Thyroid gland (tissue), 4 donors: ENCODE measurements at regions not wholly inside any gene's neighbourhood (a gene's known extent, or its start where the extent isn't known, plus 50 kb on each side); places are given as distances from the start of the nearest gene placed in this dataset.

Experiments used
- DNase-seq, 2 donors: peaks; one replicate each; pipeline ENCODE4 v3.0.0-alpha.2; 2019
- H3K27ac ChIP-seq, 3 donors: fragments of 200-600 bp; sonication (generic); 1 replicate in 2 of 3; 2 replicates in 1 of 3; pipeline ENCODE4 v1.5.1; 2016 to 2019; ENCODE audit warnings: mild to moderate bottlenecking in 1 of 3, moderate library complexity in 1 of 3
- H3K27me3 ChIP-seq: fragments of 200-600 bp; sonication (generic); one replicate; pipeline ENCODE4 v1.5.1; 2019
- H3K36me3 ChIP-seq, 2 donors: fragments of 200-600 bp; sonication (generic); one replicate each; pipeline ENCODE4 v1.5.1; 2016 to 2019
- H3K4me1 ChIP-seq, 2 donors: fragments of 200-600 bp; sonication (generic); one replicate each; pipeline ENCODE4 v1.5.1; 2017 to 2019
- H3K4me3 ChIP-seq, 3 donors: fragments of 200-600 bp; sonication (generic); replicated peaks in 1 of 3; 1 replicate in 2 of 3; 2 replicates in 1 of 3; pipeline ENCODE4 v1.5.1; 2016; ENCODE audit warnings: mild to moderate bottlenecking in 1 of 3
- H3K9me3 ChIP-seq: fragments of 200-600 bp; sonication (generic); one replicate; pipeline ENCODE4 v1.5.1; 2017
- POLR2A ChIP-seq, 2 donors: fragments of 450-650 bp; IDR thresholded peaks; one replicate each; pipeline ENCODE4 v1.6.1; 2017; ENCODE audit warnings: antibody characterized with exemption in 2 of 2, mild to moderate bottlenecking in 2 of 2, moderate library complexity in 1 of 2
- WGBS, 2 donors: methylation state at CpG; one replicate each; pipeline ENCODE4 v1.1.5; 2017; 5-methylcytosine and 5-hydroxymethylcytosine counted together
- intact Hi-C: fragments of 100-400 bp; cut with DNase I; formaldehyde crosslinking; loops from one replicate; pipeline ENCODE4 v1.15.1; 2023
- TF ChIP-seq, protein P1 (sequence below), 6 experiments: fragments of 200-600 bp in 3 of 6; fragments of 450-650 bp in 3 of 6; sonication (generic) in 3 of 6; IDR thresholded peaks; one replicate each; pipeline ENCODE4 v1.5.1; 2016 to 2019; ENCODE audit warnings: antibody characterized with exemption in 6 of 6, mild to moderate bottlenecking in 2 of 6, inconsistent platforms in 1 of 6, moderate library complexity in 1 of 6

DNA sequence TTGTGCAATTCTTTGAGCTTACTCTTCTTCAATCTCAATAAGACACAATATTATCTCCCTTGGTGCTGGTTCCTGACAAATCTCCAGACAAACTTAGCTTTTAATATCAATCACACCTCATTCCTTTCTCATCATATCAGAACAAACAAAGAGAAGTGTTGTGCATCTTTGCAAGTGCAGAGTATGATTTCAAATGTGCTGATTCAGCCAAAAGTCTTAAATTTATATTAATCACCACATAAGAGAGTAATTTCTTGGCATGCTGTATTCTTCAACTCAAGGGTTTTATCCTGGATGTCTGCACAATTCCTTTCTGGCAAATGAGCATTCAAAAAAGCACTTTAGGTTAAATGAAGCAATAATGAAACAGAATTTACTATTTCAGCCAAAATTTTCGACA lies 877.8 kb downstream of the ANKRD7 start:
- Histone ChIP-seq H3K27ac (no peak overlapping the region), H3K4me3 (no peak overlapping the region), H3K9me3 (no peaks in the 10 kb centered on the region), H3K36me3 (no peaks in the 10 kb centered on the region), H3K27me3 (no peaks in the 10 kb centered on the region), H3K4me1 (peaks cover 0 to 11% of the 10 kb centered on the region in 2 donors)
- DNase-seq = no peak
- 66 to 72% methylated on average over 1 of the region's 1 CpG for WGBS, 2 donors
- intact Hi-C loops = no loop called here
- TF ChIP-seq, protein P1, sequence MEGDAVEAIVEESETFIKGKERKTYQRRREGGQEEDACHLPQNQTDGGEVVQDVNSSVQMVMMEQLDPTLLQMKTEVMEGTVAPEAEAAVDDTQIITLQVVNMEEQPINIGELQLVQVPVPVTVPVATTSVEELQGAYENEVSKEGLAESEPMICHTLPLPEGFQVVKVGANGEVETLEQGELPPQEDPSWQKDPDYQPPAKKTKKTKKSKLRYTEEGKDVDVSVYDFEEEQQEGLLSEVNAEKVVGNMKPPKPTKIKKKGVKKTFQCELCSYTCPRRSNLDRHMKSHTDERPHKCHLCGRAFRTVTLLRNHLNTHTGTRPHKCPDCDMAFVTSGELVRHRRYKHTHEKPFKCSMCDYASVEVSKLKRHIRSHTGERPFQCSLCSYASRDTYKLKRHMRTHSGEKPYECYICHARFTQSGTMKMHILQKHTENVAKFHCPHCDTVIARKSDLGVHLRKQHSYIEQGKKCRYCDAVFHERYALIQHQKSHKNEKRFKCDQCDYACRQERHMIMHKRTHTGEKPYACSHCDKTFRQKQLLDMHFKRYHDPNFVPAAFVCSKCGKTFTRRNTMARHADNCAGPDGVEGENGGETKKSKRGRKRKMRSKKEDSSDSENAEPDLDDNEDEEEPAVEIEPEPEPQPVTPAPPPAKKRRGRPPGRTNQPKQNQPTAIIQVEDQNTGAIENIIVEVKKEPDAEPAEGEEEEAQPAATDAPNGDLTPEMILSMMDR (IDR thresholded peaks at IDR 0.05) = no peak
- no peak for TF ChIP-seq POLR2A (IDR thresholded peaks at IDR 0.05)

DNA sequence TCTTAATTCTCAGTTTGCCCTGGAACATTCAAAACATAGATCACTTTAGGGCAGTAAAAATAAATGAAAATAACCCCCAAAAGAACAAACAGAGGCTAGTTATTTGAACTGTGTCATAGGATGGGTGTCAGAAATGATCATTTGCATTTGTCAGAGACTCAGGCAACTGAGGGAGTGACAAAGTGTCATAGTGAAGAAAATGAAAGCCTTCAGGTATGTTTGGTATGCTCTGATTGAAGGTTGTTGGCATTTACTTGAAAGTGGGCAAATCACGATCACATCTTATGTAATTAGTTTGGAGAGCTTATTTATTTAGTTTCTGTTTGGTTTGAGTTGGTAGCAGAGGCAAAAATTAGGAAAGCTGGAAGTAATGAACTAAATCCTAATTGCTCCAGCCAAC lies 880.9 kb downstream of the ANKRD7 start:
- WGBS, 2 donors = 42 to 45% methylated on average over 1 of the region's 1 CpG
- H3K4me1 ChIP-seq = peaks cover 0 to 11% of the 10 kb centered on the region in 2 donors
- no peaks in the 10 kb centered on the region for H3K27me3 ChIP-seq
- H3K9me3 ChIP-seq = no peaks in the 10 kb centered on the region
- no peak for TF ChIP-seq POLR2A (IDR thresholded peaks at IDR 0.05)
- TF ChIP-seq, protein P1 (IDR thresholded peaks at IDR 0.05) = no peak
- H3K36me3 ChIP-seq = no peaks in the 10 kb centered on the region
- no peak overlapping the region for H3K27ac ChIP-seq
- intact Hi-C loops = no loop called here
- DNase-seq = no peak
- H3K4me3 ChIP-seq = no peak overlapping the region

DNA sequence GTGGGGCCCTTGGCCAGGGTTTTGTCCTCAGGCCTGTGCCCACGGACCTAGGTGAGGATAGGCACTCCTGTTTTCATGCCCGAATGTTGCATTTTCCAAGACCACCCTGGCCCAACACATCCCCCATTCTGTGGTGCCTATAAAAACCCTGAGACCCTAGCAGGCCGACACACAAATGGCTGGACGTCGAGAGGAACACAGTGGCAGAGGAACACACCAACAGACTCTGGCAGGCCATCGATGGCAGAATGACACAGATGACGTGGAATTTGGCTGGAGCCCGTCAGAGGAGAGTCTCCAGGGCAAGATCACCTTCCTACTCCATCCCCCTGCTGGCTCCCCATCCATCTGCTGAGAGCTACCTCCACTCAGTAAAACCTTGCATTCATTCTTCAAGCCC lies 898.8 kb downstream of the ANKRD7 start:
- no peaks in the 10 kb centered on the region for H3K9me3 ChIP-seq
- 86 to 91% methylated on average over 8 of the region's 8 CpGs for WGBS, 2 donors
- intact Hi-C loops = no loop called here

DNA sequence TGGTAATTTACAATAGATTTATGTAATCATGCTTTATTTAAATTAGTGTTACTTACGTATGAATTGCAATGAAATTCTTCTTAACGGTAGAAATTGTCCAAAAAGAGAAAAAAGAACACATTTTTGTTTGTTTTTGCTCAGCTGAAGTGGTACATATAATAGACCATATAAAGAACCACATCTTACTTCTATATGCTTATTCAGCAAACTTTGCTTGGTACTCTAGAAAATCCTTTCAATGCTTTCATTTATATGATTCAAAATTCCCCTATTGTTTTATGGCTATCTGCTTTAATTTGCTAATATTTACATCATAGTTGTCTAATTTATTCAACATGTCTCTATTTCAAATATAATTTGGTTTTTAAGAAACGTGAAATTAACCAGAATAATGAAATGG lies 903.2 kb downstream of the ANKRD7 start:
- DNase-seq = no peak
- H3K4me3 ChIP-seq = no peak overlapping the region
- intact Hi-C loops = no loop called here
- H3K9me3 ChIP-seq = no peaks in the 10 kb centered on the region
- no peak overlapping the region for H3K27ac ChIP-seq
- TF ChIP-seq, protein P1 (IDR thresholded peaks at IDR 0.05) = no peak
- TF ChIP-seq POLR2A (IDR thresholded peaks at IDR 0.05) = no peak
- no peaks in the 10 kb centered on the region for H3K36me3 ChIP-seq
- no peaks in the 10 kb centered on the region for H3K27me3 ChIP-seq
- 77 to 82% methylated on average over 3 of the region's 3 CpGs for WGBS, 2 donors
- no peaks in the 10 kb centered on the region for H3K4me1 ChIP-seq

More for the DNA sequence above, 898.8 kb downstream of the ANKRD7 start:
- H3K27me3 ChIP-seq = no peaks in the 10 kb centered on the region
- no peak for DNase-seq
- no peaks in the 10 kb centered on the region for H3K36me3 ChIP-seq
- TF ChIP-seq, protein P1 (IDR thresholded peaks at IDR 0.05) = no peak
- no peak for TF ChIP-seq POLR2A (IDR thresholded peaks at IDR 0.05)
- no peak overlapping the region for H3K27ac ChIP-seq
- no peak overlapping the region for H3K4me3 ChIP-seq
- H3K4me1 ChIP-seq = no peaks in the 10 kb centered on the region

DNA sequence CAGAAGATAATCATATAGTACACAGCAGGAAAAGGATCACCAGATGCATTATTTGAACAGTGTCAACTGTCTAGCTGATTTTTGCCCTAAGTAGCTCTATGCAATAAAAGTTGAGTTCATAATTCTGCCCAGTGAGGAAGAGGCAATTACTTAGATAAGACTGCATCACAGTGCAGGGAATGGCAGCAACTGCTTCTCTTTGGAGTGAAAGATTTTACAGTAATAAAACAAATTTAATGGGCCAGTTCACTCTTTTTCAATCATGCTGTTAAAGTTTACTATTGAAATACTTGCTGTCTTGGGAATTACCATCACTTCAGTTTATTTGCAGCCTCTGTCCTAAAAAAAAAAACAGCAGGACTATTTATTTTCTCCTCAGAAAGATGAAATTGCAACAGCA lies 907.9 kb downstream of the ANKRD7 start:
- TF ChIP-seq POLR2A (IDR thresholded peaks at IDR 0.05) = no peak
- TF ChIP-seq, protein P1 (IDR thresholded peaks at IDR 0.05) = no peak
- no peaks in the 10 kb centered on the region for H3K27me3 ChIP-seq
- no peak for DNase-seq
- no peak overlapping the region for H3K4me3 ChIP-seq
- H3K36me3 ChIP-seq = no peaks in the 10 kb centered on the region
- intact Hi-C loops = no loop called here
- H3K27ac ChIP-seq = no peak overlapping the region
- no peaks in the 10 kb centered on the region for H3K9me3 ChIP-seq
- H3K4me1 ChIP-seq = no peaks in the 10 kb centered on the region
